Sciatic nerve (tissue), 2 donors: ENCODE measurements at regions not wholly inside any gene's neighbourhood (a gene's known extent, or its start where the extent isn't known, plus 50 kb on each side); places are given as distances from the start of the nearest gene placed in this dataset.
"Not testable (repeated sequence)": the region's sequence is repeated elsewhere in the genome, so short reads cannot be mapped to it uniquely, and the experiment has no call there.

Experiments used
- ATAC-seq: fragments of 200-7000 bp; cut with Tn5 transposase; one replicate; pipeline ENCODE4 v1.9.1; 2020; ENCODE audit warnings: mild to moderate bottlenecking, moderate library complexity
- DNase-seq: peaks from one replicate; pipeline ENCODE4 v3.0.0-alpha.2; 2020; ENCODE audit warnings: low spot score
- intact Hi-C: fragments of 100-400 bp; cut with DNase I; formaldehyde crosslinking; loops from one replicate; pipeline ENCODE4 v1.14.2; 2022
- donor health status: DM: no; HTN: no; CAD: no.
- donor health status: DM: no; HTN: no; CAD: no.

DNA sequence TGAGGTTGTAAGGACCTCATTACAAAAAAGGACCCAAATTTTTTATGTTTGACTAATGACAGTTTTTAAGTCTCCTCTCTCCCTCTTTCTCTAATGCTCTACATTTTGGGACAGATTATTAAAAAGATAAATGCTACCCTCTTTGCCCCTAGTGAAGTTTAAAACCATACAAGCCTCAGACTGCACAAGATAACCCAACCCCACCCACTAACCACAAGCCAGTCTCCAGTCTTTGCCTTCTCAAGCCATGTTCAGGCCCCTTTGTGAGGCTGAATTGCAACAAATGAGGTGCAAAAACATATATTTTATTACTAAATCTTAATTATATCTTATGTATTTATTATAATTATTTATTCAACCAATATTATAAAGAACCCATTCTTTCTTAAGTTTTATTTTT, 597.2 kb upstream of the BRINP3 start:
- DNase-seq (no peak), ATAC-seq (no peak)
- intact Hi-C loops, result loop anchor here (5.0 kb wide), 1 partner anchor 1722 kb away; no protein-coding TSS in a partner anchor

DNA sequence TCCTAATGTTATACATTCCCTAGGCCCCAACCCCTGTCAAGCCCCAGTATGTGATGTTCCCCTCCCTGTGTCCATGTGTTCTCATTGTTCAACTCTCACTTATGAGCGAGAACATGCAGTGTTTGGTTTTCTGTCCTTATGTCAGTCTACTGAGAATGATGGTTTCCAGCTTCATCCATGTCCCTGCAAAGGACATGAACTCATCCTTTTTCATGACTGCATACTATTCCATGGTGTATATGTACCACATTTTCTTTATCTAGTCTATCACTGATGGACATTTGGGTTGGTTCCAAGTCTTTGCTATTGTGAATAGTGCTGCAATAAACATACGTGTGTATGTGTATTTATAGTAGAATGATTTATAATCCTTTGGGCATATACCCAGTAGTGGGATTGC, 605.4 kb upstream of the BRINP3 start:
- DNase-seq, ATAC-seq, intact Hi-C loops: not testable (repeated sequence)

DNA sequence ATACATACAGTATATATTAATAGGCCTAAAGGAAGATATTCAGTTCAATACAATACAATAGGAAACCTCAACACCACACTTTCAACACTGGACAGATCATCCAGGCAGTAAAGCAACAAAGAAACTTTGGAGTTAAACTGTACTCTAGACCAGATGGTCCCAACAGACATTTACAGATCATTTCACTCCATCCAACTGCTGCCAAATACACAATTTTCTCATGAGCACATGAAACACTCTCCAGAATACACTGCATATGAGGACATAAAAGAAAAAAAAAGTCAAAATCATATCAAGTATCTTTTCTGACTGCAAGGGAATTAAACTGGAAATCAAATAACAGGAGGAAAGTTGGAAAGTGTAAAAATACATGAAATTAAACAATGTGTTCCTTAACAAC, 607.5 kb upstream of the BRINP3 start:
- ATAC-seq (no peak), DNase-seq (no peak)
- intact Hi-C loops, result no loop called here

- ATAC-seq, result no peak
- intact Hi-C loops, result no loop called here
- DNase-seq, result no peak
Measured at GRCh38 chr1:191086910-191087309, 609.2 kb upstream of the BRINP3 start.

- intact Hi-C loops, result no loop called here
- ATAC-seq (no peak), DNase-seq (no peak)
Measured at GRCh38 chr1:191096405-191096804, 618.7 kb upstream of the BRINP3 start.

GRCh38 chr1:191099696-191100095, 622.0 kb upstream of the BRINP3 start:
- ATAC-seq (no peak), DNase-seq (no peak)
- intact Hi-C loops, result no loop called here

GRCh38 chr1:191101960-191102359, 624.3 kb upstream of the BRINP3 start:
- ATAC-seq (no peak), DNase-seq (no peak)
- intact Hi-C loops, result no loop called here

GRCh38 chr1:191125950-191126349, 648.3 kb upstream of the BRINP3 start:
- DNase-seq, result no peak
- intact Hi-C loops, result no loop called here
- ATAC-seq, result no peak

- DNase-seq (no peak), ATAC-seq (no peak)
- intact Hi-C loops, result no loop called here
Measured at GRCh38 chr1:191134796-191135195, 657.1 kb upstream of the BRINP3 start.

DNA sequence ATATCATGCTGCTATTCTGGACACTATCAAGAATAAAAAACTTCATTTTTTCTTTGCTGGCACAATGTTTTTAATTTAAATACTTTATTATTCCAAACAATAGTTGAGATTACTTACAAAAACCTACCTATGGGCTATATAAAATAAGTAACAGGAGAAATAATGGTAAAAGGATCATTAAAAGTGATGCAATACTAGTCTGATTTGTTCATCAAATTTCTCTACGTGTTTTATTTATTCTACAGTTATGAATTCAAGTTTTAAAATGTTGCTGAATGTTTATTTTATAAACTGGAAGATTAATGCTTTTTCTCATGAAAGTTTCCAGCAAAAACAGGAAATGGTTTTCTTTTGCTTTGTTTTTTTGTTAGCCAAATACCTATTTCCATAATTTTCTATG, 662.4 kb upstream of the BRINP3 start:
- DNase-seq, result no peak
- ATAC-seq, result no peak
- intact Hi-C loops, result no loop called here

DNA sequence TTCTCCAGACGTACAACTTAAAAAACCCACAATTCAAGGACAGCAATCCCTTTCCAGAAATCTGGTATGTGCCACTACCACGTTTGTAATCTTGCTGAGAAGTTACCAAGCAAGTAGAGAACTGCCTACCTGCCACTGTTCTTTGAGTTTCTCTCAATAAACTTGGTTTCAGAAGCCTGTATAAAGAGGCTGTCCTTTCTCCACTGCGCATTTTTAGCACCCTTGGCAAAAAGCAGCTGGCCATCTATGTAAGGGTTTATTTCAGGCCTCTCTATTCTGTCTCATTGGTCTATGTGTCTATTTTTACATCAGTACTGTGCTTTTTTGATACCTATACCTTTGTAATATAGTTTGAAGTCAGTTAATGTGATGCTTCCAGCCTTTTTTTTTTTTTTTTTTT, 665.1 kb upstream of the BRINP3 start:
- ATAC-seq (no peak), DNase-seq (no peak)
- intact Hi-C loops, result no loop called here

GRCh38 chr1:191145834-191146233, 668.2 kb upstream of the BRINP3 start:
- no peak for DNase-seq

GRCh38 chr1:191151321-191151807, 673.7 kb upstream of the BRINP3 start:
- ATAC-seq (no peak), DNase-seq (no peak)
- intact Hi-C loops, result no loop called here

More at GRCh38 chr1:191145834-191146233, 668.2 kb upstream of the BRINP3 start:
- intact Hi-C loops, result no loop called here
- ATAC-seq, result no peak

DNA sequence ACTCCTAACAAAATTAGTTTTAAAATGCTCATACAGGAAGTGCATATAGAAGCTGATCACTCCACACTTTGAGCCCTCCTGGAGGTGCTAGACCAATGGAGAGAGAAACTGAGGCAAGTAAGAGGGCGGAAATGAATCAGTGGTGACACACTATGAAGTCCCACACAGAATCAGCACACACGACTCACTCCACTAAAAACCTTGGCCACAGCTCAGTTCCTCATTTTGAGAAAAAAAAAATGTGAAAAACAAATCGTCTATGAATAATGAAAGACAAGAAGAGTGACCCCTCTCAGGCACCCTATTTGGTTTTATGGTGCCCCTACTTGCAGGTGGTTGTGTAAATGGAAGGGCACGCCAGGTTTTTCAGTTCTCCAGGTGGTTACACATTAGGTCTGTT, 675.1 kb upstream of the BRINP3 start:
- intact Hi-C loops, result no loop called here
- DNase-seq (no peak), ATAC-seq (no peak)

DNA sequence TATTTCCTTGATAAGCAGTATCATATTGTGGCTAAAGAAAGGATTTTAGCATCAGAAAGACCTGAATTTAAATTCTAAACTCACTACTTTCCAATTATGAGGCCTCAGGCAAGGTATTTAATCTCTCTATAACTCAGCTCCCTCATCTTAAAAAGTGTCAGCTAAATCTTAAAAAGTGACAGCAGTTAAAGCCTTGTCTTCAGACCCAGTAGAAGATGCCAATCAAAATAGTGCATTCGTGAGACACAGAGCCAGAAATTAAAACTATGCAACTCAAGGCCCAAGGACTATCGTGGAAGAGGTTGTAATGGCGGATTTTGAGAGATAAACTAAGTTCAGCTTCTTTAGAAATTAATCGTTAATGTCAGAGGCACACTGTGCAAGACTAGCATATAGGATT, 677.5 kb upstream of the BRINP3 start:
- intact Hi-C loops, result no loop called here
- ATAC-seq, result no peak

DNA sequence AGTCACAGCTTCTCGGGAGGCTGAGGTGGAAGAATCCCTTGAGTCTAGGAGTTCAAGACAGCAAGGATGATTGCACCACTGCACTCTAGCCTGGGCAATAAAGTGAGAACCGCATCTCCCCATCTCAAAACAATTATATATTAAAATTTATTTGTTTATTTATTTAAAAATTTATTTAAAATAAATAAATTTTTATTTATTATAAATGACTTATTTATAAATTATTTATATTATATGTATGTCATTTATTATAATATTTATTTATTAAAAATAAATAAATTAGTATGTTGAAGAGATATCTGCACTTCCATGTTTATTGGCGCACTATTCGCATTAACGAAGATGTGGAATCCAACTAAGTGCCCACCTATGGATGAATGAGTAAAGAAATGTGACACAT, 683.2 kb upstream of the BRINP3 start:
- no peak for ATAC-seq
- intact Hi-C loops, result no loop called here
- DNase-seq, result no peak

More for the DNA sequence above, 677.5 kb upstream of the BRINP3 start:
- no peak for DNase-seq

GRCh38 chr1:191162762-191163161, 685.1 kb upstream of the BRINP3 start:
- DNase-seq (no peak), ATAC-seq (no peak)
- intact Hi-C loops, result no loop called here

DNA sequence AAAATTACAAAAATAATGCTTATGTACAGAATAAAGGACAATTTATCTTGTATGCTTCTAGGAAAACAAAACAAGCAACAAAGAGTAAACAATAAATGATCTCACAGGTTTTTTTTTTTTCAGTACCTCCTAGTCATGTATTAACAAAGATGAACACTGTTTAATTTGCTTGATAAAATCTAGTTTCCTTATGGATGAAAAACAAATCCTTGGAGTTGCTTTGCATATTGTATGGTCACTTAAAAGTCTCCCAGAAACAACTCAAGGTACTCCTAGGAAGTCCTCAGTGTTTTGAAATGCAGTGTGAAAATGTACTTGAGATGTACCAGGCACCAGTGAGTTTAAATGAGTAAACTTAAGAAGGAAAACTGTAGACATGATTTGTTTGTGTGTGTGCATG, 686.0 kb upstream of the BRINP3 start:
- ATAC-seq (no peak), DNase-seq (no peak)
- intact Hi-C loops, result no loop called here

DNA sequence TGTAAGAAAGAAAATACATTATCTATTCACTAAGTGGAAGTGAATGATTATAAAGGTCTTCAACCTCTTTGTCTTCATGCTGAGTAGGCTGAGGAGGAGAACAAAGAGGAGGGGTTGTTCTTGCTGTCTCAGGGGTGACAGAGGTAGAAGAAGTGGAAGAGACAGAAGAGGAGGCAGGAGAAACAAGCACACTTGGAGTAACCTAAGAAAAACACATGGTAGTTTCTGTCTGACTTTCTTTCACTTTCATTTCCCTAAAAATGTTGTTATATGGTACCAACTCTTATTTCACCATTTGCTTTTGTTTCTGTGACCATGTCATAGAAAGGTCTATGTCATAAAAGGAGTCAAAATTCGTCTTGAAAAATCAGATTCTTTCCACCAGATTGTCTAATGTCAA, 696.6 kb upstream of the BRINP3 start:
- DNase-seq, result no peak
- ATAC-seq, result no peak
- intact Hi-C loops, result no loop called here

GRCh38 chr1:191176131-191176530, 698.5 kb upstream of the BRINP3 start:
- ATAC-seq (no peak), DNase-seq (no peak)

DNA sequence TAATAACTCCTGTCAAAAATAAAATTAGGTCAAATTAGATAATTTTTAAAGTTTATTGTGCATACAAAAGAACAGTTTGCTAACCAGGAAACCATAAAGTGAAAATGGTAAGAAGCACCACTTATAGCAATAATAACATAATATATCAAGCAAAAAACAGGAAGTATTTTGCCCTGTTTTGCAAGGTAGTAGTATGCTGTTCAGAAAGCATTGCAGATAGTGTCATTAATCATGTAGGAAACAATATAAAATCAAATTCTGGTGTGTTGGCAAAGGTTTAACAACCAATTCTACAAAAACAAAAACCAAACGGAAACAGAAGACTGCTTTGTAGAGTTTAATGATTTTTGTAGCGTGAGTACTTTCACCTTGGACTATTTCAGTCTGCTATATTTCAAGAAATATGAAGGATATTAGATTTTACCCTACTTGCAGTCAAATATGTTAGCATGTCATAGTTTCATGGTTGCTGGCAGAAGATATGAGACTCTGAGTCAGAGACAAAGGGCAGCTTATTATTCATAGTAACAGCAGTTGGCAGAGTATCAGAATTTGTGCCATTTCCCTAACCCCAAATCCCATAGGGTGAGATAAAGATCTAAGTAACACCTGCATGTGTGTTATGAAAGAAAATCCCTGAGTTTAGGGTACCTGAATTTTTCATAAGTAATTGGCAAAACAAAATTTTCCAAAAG, 729.0 kb upstream of the BRINP3 start:
- intact Hi-C loops, result loop anchor here (10.0 kb wide), 1 partner anchor 982 kb away; no protein-coding TSS in a partner anchor
- no peak for ATAC-seq
- DNase-seq, result no peak

More at GRCh38 chr1:191176131-191176530, 698.5 kb upstream of the BRINP3 start:
- intact Hi-C loops, result no loop called here
